ENCODE measurements at regions not wholly inside any gene's neighbourhood (a gene's known extent, or its start where the extent isn't known, plus 50 kb on each side); places are given as distances from the start of the nearest gene placed in this dataset.
"Not testable (repeated sequence)": the region's sequence is repeated elsewhere in the genome, so short reads cannot be mapped to it uniquely, and the experiment has no call there.

- not testable (repeated sequence) for H3K27ac Mint-ChIP-seq, ATAC-seq
These were observed 91.6 kb downstream of the LACC1 start for GRCh38 chr13:43971324-43971723.

GRCh38 chr13:43977911-43978310 is 98.2 kb downstream of the LACC1 start:
- DNase-seq, result no peak
- Mint-ChIP-seq H3K27ac (no peak overlapping the region), H3K4me3 (no peak overlapping the region), H3K27me3 (peaks cover 2% of the 10 kb centered on the region), H3K36me3 (no peaks in the 10 kb centered on the region), H3K9me3 (ENCODE audit: low read depth) (peaks cover 3% of the 10 kb centered on the region), H3K4me1 (no peaks in the 10 kb centered on the region)
- CTCF ChIA-PET, result no interaction called here
- no peak for ATAC-seq

More at GRCh38 chr13:43971324-43971723, 91.6 kb downstream of the LACC1 start:
- H3K4me3 Mint-ChIP-seq; H3K27me3 Mint-ChIP-seq; DNase-seq; H3K4me1 Mint-ChIP-seq; H3K9me3 Mint-ChIP-seq (ENCODE audit: low read depth); CTCF ChIA-PET; H3K36me3 Mint-ChIP-seq: not testable (repeated sequence)

GRCh38 chr13:43978688-43979087 is 99.0 kb downstream of the LACC1 start:
- H3K4me1 Mint-ChIP-seq, result no peaks in the 10 kb centered on the region
- H3K27ac Mint-ChIP-seq, result no peak overlapping the region
- CTCF ChIA-PET, result no interaction called here
- peaks cover 3% of the 10 kb centered on the region for H3K27me3 Mint-ChIP-seq
- peaks cover 3% of the 10 kb centered on the region for H3K9me3 Mint-ChIP-seq (ENCODE audit: low read depth)
- no peak for ATAC-seq
- no peak for DNase-seq
- H3K36me3 Mint-ChIP-seq, result no peaks in the 10 kb centered on the region
- no peak overlapping the region for H3K4me3 Mint-ChIP-seq

GRCh38 chr13:43979492-43979891 is 99.8 kb downstream of the LACC1 start:
- CTCF ChIA-PET, result no interaction called here
- Mint-ChIP-seq H3K36me3 (no peaks in the 10 kb centered on the region), H3K27me3 (peaks cover 6% of the 10 kb centered on the region), H3K4me3 (no peak overlapping the region), H3K27ac (no peak overlapping the region), H3K9me3 (ENCODE audit: low read depth) (peaks cover 3% of the 10 kb centered on the region), H3K4me1 (no peaks in the 10 kb centered on the region)
- DNase-seq (no peak), ATAC-seq (no peak)

GRCh38 chr13:43980587-43980986 is 100.9 kb downstream of the LACC1 start:
- ATAC-seq (no peak), DNase-seq (no peak)
- no peak overlapping the region for H3K4me3 Mint-ChIP-seq
- H3K27me3 Mint-ChIP-seq, result peaks cover 8% of the 10 kb centered on the region
- no peaks in the 10 kb centered on the region for H3K36me3 Mint-ChIP-seq
- CTCF ChIA-PET, result no interaction called here
- no peaks in the 10 kb centered on the region for H3K4me1 Mint-ChIP-seq
- no peak overlapping the region for H3K27ac Mint-ChIP-seq
- H3K9me3 Mint-ChIP-seq (ENCODE audit: low read depth), result peaks cover 3% of the 10 kb centered on the region

GRCh38 chr13:43981091-43981490 is 101.4 kb downstream of the LACC1 start:
- Mint-ChIP-seq H3K27ac (no peak overlapping the region), H3K9me3 (ENCODE audit: low read depth) (peaks cover 2% of the 10 kb centered on the region), H3K4me1 (no peaks in the 10 kb centered on the region), H3K4me3 (no peak overlapping the region), H3K27me3 (peaks cover 8% of the 10 kb centered on the region), H3K36me3 (no peaks in the 10 kb centered on the region)
- CTCF ChIA-PET, result no interaction called here
- ATAC-seq (no peak), DNase-seq (no peak)

GRCh38 chr13:43981512-43982301 is 102.0 kb downstream of the LACC1 start:
- H3K27ac Mint-ChIP-seq, result no peak overlapping the region
- no peaks in the 10 kb centered on the region for H3K9me3 Mint-ChIP-seq (ENCODE audit: low read depth)
- no peaks in the 10 kb centered on the region for H3K4me1 Mint-ChIP-seq
- DNase-seq (no peak), ATAC-seq (no peak)
- no peak overlapping the region for H3K4me3 Mint-ChIP-seq
- CTCF ChIA-PET, result no interaction called here
- H3K36me3 Mint-ChIP-seq, result no peaks in the 10 kb centered on the region
- peaks cover 8% of the 10 kb centered on the region for H3K27me3 Mint-ChIP-seq

GRCh38 chr13:43983373-43983772 is 103.7 kb downstream of the LACC1 start:
- Mint-ChIP-seq H3K9me3 (ENCODE audit: low read depth) (no peaks in the 10 kb centered on the region), H3K4me1 (no peaks in the 10 kb centered on the region), H3K36me3 (no peaks in the 10 kb centered on the region), H3K27me3 (peaks cover 8% of the 10 kb centered on the region), H3K4me3 (no peak overlapping the region), H3K27ac (no peak overlapping the region)
- no peak for DNase-seq
- ATAC-seq, result no peak
- CTCF ChIA-PET, result no interaction called here

- H3K9me3 Mint-ChIP-seq (ENCODE audit: low read depth), result no peaks in the 10 kb centered on the region
- CTCF ChIA-PET, result no interaction called here
- no peak overlapping the region for H3K4me3 Mint-ChIP-seq
- no peaks in the 10 kb centered on the region for H3K4me1 Mint-ChIP-seq
- H3K27me3 Mint-ChIP-seq, result peaks cover 6% of the 10 kb centered on the region
- ATAC-seq (no peak), DNase-seq (no peak)
- H3K36me3 Mint-ChIP-seq, result no peaks in the 10 kb centered on the region
- H3K27ac Mint-ChIP-seq, result no peak overlapping the region
These were observed 104.6 kb downstream of the LACC1 start for GRCh38 chr13:43984292-43984691.

GRCh38 chr13:43985422-43986072 is 105.8 kb downstream of the LACC1 start:
- Mint-ChIP-seq H3K4me3 (no peak overlapping the region), H3K9me3 (ENCODE audit: low read depth) (no peaks in the 10 kb centered on the region), H3K27ac (no peak overlapping the region), H3K4me1 (no peaks in the 10 kb centered on the region), H3K27me3 (peaks cover 8% of the 10 kb centered on the region), H3K36me3 (no peaks in the 10 kb centered on the region)
- CTCF ChIA-PET, result no interaction called here
- DNase-seq (no peak), ATAC-seq (no peak)

- no peaks in the 10 kb centered on the region for H3K4me1 Mint-ChIP-seq
- CTCF ChIA-PET, result no interaction called here
- no peak overlapping the region for H3K4me3 Mint-ChIP-seq
- H3K27ac Mint-ChIP-seq, result no peak overlapping the region
- H3K27me3 Mint-ChIP-seq, result peaks cover 8% of the 10 kb centered on the region
- DNase-seq (no peak), ATAC-seq (no peak)
- no peaks in the 10 kb centered on the region for H3K9me3 Mint-ChIP-seq (ENCODE audit: low read depth)
- H3K36me3 Mint-ChIP-seq, result no peaks in the 10 kb centered on the region
These were observed 106.8 kb downstream of the LACC1 start for GRCh38 chr13:43986421-43986981.

GRCh38 chr13:43988302-43988701 is 108.6 kb downstream of the LACC1 start:
- Mint-ChIP-seq H3K9me3 (ENCODE audit: low read depth) (no peaks in the 10 kb centered on the region), H3K4me3 (no peak overlapping the region), H3K27me3 (peaks cover 17% of the 10 kb centered on the region), H3K27ac (no peak overlapping the region), H3K4me1 (no peaks in the 10 kb centered on the region), H3K36me3 (no peaks in the 10 kb centered on the region)
- no peak for ATAC-seq
- CTCF ChIA-PET, result no interaction called here
- no peak for DNase-seq

- Mint-ChIP-seq H3K4me1 (no peaks in the 10 kb centered on the region), H3K36me3 (no peaks in the 10 kb centered on the region), H3K27ac (no peak overlapping the region), H3K9me3 (ENCODE audit: low read depth) (peaks cover 2% of the 10 kb centered on the region), H3K27me3 (peaks cover 15% of the 10 kb centered on the region), H3K4me3 (no peak overlapping the region)
- no peak for DNase-seq
- no peak for ATAC-seq
- CTCF ChIA-PET, result no interaction called here
These were observed 110.3 kb downstream of the LACC1 start for GRCh38 chr13:43990021-43990420.

GRCh38 chr13:43990829-43991228 is 111.1 kb downstream of the LACC1 start:
- Mint-ChIP-seq H3K27ac (no peak overlapping the region), H3K27me3 (peaks cover 18% of the 10 kb centered on the region), H3K4me1 (no peaks in the 10 kb centered on the region), H3K4me3 (no peak overlapping the region), H3K9me3 (ENCODE audit: low read depth) (peaks cover 6% of the 10 kb centered on the region), H3K36me3 (no peaks in the 10 kb centered on the region)
- DNase-seq (no peak), ATAC-seq (no peak)
- CTCF ChIA-PET, result no interaction called here

Data from activated CD8-positive, alpha-beta memory T cell treated with anti-CD3 and anti-CD28 coated beads, Interleukin-2, amount 10 ng/mL, durations not matched to agents 7 days and 5 days (primary cell).